ENCODE measurements at regions not wholly inside any gene's neighbourhood (a gene's known extent, or its start where the extent isn't known, plus 50 kb on each side); places are given as distances from the start of the nearest gene placed in this dataset.

DNA sequence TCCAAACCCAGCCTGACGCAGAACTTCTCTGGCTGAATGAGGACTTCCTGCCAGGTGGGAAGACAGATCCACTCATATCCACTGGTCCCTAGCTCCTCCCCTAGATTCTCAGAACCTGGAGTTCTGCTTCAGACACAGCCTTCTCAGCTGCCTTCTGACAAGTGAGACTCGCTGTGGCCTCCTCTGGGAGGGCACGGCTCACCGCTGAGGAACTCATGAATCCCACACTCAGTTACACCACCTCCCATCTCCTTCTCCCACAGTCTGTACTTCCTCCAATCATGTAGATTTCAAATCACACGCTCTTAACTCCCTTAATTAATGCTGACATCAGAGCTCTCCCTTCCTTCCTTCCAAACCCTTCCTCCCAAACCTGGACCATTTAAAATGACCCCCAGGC lies 86.4 kb upstream of the TMEM45B start:
- TF ChIP-seq EHF (CRISPR knock-in tag; IDR thresholded peaks at IDR 0.05) (no peak), MAZ (IDR thresholded peaks at IDR 0.05; ENCODE audit: borderline replicate concordance, low read depth, low read length) (no peak), TFCP2L1 (CRISPR knock-in tag; IDR thresholded peaks at IDR 0.05) (no peak), RAD21 (conservative IDR thresholded peaks at IDR 0.05 in 1 of 2, IDR thresholded peaks at IDR 0.05 in 1 of 2) (no peak), FOSB (CRISPR knock-in tag; IDR thresholded peaks at IDR 0.05) (no peak), CEBPB (IDR thresholded peaks at IDR 0.05) (no peak), HOXA7 (CRISPR knock-in tag; IDR thresholded peaks at IDR 0.05) (no peak), CHD4 (IDR thresholded peaks at IDR 0.05; ENCODE audit: borderline replicate concordance) (no peak)
- FAIRE-seq (no peak), ATAC-seq (no peak), DNase-seq (ENCODE audit: low read depth in 1 of 2, low spot score in 1 of 2) (no peak)
- ChIA-PET CTCF (interaction anchor here (0.7 to 1.0 kb wide), 3 partner anchors 19 to 353 kb away, joined by 3 read pairs; partner anchors contain the start of gene BARX2), POLR2A (no interaction called here)
- H3K4me1 ChIP-seq: no peaks in the 10 kb centered on the region
- H3K4me3 ChIP-seq: no peak overlapping the region
- no peak overlapping the region for H3K27ac ChIP-seq
- 71% methylated on average over 5 of the region's 5 CpGs for WGBS (ENCODE audit: missing lambda C conversion rate)
- no peak overlapping the region for H3K4me2 ChIP-seq
- H3K9me3 ChIP-seq: no peaks in the 10 kb centered on the region

DNA sequence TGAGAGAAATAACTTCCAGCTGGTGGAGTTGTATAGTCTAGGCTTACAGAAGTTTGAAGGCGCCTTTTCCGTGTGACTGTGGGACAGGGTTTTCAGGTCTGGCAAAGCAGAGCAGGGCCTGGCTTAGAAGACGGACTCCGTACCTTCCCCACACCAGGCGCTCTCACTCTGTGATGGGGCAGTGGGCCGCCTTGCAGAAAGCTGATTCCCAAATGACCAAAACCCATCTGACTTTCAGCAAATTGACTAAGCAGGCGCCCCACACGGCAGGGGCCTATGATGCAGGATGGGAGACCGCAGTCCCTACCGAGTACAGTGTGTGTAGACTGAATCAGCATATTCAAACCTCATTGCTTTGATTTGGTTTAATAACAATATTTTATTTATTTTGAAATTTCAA lies 85.8 kb upstream of the TMEM45B start:
- FAIRE-seq: no peak
- H3K4me1 ChIP-seq: no peaks in the 10 kb centered on the region
- DNase-seq (ENCODE audit: low read depth in 1 of 2, low spot score in 1 of 2): no peak
- ChIA-PET POLR2A (no interaction called here), CTCF (interaction anchor here (0.7 to 1.0 kb wide), 2 partner anchors 21 to 354 kb away, joined by 3 read pairs; partner anchors contain the start of gene BARX2)
- no peak for ATAC-seq
- H3K27ac ChIP-seq: no peak overlapping the region
- no peak for TF ChIP-seq MAFK (IDR thresholded peaks at IDR 0.05; ENCODE audit: partially characterized antibody)
- TF ChIP-seq, protein P1, sequence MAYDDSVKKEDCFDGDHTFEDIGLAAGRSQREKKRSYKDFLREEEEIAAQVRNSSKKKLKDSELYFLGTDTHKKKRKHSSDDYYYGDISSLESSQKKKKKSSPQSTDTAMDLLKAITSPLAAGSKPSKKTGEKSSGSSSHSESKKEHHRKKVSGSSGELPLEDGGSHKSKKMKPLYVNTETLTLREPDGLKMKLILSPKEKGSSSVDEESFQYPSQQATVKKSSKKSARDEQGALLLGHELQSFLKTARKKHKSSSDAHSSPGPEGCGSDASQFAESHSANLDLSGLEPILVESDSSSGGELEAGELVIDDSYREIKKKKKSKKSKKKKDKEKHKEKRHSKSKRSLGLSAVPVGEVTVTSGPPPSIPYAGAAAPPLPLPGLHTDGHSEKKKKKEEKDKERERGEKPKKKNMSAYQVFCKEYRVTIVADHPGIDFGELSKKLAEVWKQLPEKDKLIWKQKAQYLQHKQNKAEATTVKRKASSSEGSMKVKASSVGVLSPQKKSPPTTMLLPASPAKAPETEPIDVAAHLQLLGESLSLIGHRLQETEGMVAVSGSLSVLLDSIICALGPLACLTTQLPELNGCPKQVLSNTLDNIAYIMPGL (CRISPR knock-in tag; IDR thresholded peaks at IDR 0.05; ENCODE audit: borderline replicate concordance): no peak
- TF ChIP-seq MAZ (IDR thresholded peaks at IDR 0.05; ENCODE audit: borderline replicate concordance, low read depth, low read length): no peak
- no peak for TF ChIP-seq NFE2L2 (conservative IDR thresholded peaks at IDR 0.05; ENCODE audit: low read length)
- no peak for TF ChIP-seq SMC3 (IDR thresholded peaks at IDR 0.05)
- TF ChIP-seq JUNB (IDR thresholded peaks at IDR 0.05): no peak
- TF ChIP-seq, protein P2, sequence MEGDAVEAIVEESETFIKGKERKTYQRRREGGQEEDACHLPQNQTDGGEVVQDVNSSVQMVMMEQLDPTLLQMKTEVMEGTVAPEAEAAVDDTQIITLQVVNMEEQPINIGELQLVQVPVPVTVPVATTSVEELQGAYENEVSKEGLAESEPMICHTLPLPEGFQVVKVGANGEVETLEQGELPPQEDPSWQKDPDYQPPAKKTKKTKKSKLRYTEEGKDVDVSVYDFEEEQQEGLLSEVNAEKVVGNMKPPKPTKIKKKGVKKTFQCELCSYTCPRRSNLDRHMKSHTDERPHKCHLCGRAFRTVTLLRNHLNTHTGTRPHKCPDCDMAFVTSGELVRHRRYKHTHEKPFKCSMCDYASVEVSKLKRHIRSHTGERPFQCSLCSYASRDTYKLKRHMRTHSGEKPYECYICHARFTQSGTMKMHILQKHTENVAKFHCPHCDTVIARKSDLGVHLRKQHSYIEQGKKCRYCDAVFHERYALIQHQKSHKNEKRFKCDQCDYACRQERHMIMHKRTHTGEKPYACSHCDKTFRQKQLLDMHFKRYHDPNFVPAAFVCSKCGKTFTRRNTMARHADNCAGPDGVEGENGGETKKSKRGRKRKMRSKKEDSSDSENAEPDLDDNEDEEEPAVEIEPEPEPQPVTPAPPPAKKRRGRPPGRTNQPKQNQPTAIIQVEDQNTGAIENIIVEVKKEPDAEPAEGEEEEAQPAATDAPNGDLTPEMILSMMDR (IDR thresholded peaks at IDR 0.05): no peak
- TF ChIP-seq ZFP36 (IDR thresholded peaks at IDR 0.05; ENCODE audit: borderline replicate concordance, partially characterized antibody): no peak
- TF ChIP-seq, protein P3, sequence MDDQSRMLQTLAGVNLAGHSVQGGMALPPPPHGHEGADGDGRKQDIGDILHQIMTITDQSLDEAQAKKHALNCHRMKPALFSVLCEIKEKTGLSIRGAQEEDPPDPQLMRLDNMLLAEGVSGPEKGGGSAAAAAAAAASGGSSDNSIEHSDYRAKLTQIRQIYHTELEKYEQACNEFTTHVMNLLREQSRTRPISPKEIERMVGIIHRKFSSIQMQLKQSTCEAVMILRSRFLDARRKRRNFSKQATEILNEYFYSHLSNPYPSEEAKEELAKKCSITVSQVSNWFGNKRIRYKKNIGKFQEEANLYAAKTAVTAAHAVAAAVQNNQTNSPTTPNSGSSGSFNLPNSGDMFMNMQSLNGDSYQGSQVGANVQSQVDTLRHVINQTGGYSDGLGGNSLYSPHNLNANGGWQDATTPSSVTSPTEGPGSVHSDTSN (IDR thresholded peaks at IDR 0.05): no peak
- TF ChIP-seq FOSB (CRISPR knock-in tag; IDR thresholded peaks at IDR 0.05): no peak
- no peak for TF ChIP-seq HDAC2 (IDR thresholded peaks at IDR 0.05)
- no peak for TF ChIP-seq FOSL2 (IDR thresholded peaks at IDR 0.05)
- no peak for TF ChIP-seq FOSL2 (CRISPR knock-in tag; IDR thresholded peaks at IDR 0.05)
- TF ChIP-seq, protein P4, sequence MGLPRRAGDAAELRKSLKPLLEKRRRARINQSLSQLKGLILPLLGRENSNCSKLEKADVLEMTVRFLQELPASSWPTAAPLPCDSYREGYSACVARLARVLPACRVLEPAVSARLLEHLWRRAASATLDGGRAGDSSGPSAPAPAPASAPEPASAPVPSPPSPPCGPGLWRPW (IDR thresholded peaks at IDR 0.05): no peak
- TF ChIP-seq HEYL (CRISPR knock-in tag; IDR thresholded peaks at IDR 0.05): no peak
- TF ChIP-seq, protein P5, sequence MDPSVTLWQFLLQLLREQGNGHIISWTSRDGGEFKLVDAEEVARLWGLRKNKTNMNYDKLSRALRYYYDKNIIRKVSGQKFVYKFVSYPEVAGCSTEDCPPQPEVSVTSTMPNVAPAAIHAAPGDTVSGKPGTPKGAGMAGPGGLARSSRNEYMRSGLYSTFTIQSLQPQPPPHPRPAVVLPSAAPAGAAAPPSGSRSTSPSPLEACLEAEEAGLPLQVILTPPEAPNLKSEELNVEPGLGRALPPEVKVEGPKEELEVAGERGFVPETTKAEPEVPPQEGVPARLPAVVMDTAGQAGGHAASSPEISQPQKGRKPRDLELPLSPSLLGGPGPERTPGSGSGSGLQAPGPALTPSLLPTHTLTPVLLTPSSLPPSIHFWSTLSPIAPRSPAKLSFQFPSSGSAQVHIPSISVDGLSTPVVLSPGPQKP (IDR thresholded peaks at IDR 0.05; ENCODE audit: low read depth, low read length): no peak
- TF ChIP-seq CHD2 (IDR thresholded peaks at IDR 0.05; ENCODE audit: low read length, partially characterized antibody): no peak
- TF ChIP-seq RNF2 (IDR thresholded peaks at IDR 0.05; ENCODE audit: borderline replicate concordance, low read depth): no peak
- no peak for TF ChIP-seq KDM1A (IDR thresholded peaks at IDR 0.05; ENCODE audit: low read depth)
- no peak for TF ChIP-seq HOXB5 (CRISPR knock-in tag; IDR thresholded peaks at IDR 0.05)
- no peak for TF ChIP-seq TFCP2L1 (CRISPR knock-in tag; IDR thresholded peaks at IDR 0.05)
- H3K9me3 ChIP-seq: no peaks in the 10 kb centered on the region
- H3K4me3 ChIP-seq: no peak overlapping the region
- no peak overlapping the region for H3K4me2 ChIP-seq
- WGBS (ENCODE audit: missing lambda C conversion rate): 90% methylated on average over 10 of the region's 10 CpGs

Data from A549 (cell line).